SH-SY5Y (cell line): ENCODE measurements at regions not wholly inside any gene's neighbourhood (a gene's known extent, or its start where the extent isn't known, plus 50 kb on each side); places are given as distances from the start of the nearest gene placed in this dataset.

Source experiments
- GATA2 ChIP-seq: IDR thresholded peaks from 2 replicates; pipeline ENCODE4 v1.6.1; 2011; ENCODE audit warnings: mild to moderate bottlenecking, low read depth, low read length
- GATA3 ChIP-seq: IDR thresholded peaks from 2 replicates; pipeline ENCODE4 v1.6.1; 2011; ENCODE audit warnings: low read depth, mild to moderate bottlenecking, low read length, moderate library complexity

DNA sequence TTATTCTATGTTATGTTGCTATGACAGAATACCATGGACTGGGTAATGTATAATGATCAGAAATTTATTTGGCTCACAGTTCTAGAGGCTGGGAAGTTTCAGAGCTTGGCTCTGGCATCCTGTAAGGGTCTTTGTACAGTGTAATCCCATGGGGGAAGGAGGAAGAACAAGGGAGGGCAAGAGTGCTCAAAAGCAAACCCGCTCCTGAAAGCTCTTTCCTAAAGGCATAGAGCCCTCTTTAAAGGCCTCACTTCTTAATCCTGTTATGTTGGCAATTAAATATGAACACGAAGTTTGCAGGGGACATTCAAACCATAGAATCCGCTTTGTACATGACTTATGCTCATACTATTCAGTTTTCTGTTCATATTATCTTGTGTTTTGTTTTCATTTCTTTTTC lies 191.3 kb upstream of the CTSO start:
- TF ChIP-seq GATA2 = no peak
- no peak for TF ChIP-seq GATA3
